HG03354 (cell line): ENCODE measurements at regions not wholly inside any gene's neighbourhood (a gene's known extent, or its start where the extent isn't known, plus 50 kb on each side); places are given as distances from the start of the nearest gene placed in this dataset.

Experiments
- ATAC-seq: cut with Tn5 transposase; IDR thresholded peaks from one replicate; pipeline ENCODE4 v1.9.1; 2021; ENCODE audit warnings: mild to moderate bottlenecking; ENCODE audit not compliant: unreplicated experiment, poor library complexity, severe bottlenecking

- ATAC-seq: no peak
Measured at GRCh38 chr9:1713841-1714240, 301.3 kb upstream of the SMARCA2 start.

- no peak for ATAC-seq
Measured at GRCh38 chr9:1717882-1718281, 297.3 kb upstream of the SMARCA2 start.

GRCh38 chr9:1718836-1719235 is 296.3 kb upstream of the SMARCA2 start:
- no peak for ATAC-seq

GRCh38 chr9:1721196-1721595 is 294.0 kb upstream of the SMARCA2 start:
- no peak for ATAC-seq

GRCh38 chr9:1722404-1722803 is 292.7 kb upstream of the SMARCA2 start:
- no peak for ATAC-seq

- no peak for ATAC-seq
Measured at GRCh38 chr9:1723522-1724015, 291.6 kb upstream of the SMARCA2 start.

- ATAC-seq: no peak
Measured at GRCh38 chr9:1726993-1727759, 288.0 kb upstream of the SMARCA2 start.

GRCh38 chr9:1729631-1730030 is 285.5 kb upstream of the SMARCA2 start:
- no peak for ATAC-seq

- ATAC-seq: no peak
Measured at GRCh38 chr9:1732670-1733069, 282.5 kb upstream of the SMARCA2 start.

GRCh38 chr9:1738511-1739100 is 276.5 kb upstream of the SMARCA2 start:
- ATAC-seq: no peak

GRCh38 chr9:1743121-1743960 is 271.8 kb upstream of the SMARCA2 start:
- no peak for ATAC-seq

GRCh38 chr9:1745980-1746379 is 269.2 kb upstream of the SMARCA2 start:
- ATAC-seq: no peak

- no peak for ATAC-seq
Measured at GRCh38 chr9:1747417-1747967, 267.7 kb upstream of the SMARCA2 start.

- no peak for ATAC-seq
Measured at GRCh38 chr9:1748407-1748806, 266.7 kb upstream of the SMARCA2 start.

GRCh38 chr9:1757186-1757585 is 258.0 kb upstream of the SMARCA2 start:
- ATAC-seq: no peak

- ATAC-seq: peak; percentile 75
Measured at GRCh38 chr9:1759009-1759408, 256.1 kb upstream of the SMARCA2 start.

GRCh38 chr9:1759771-1760300 is 255.3 kb upstream of the SMARCA2 start:
- ATAC-seq: no peak

GRCh38 chr9:1761807-1762206 is 253.3 kb upstream of the SMARCA2 start:
- ATAC-seq: no peak

- ATAC-seq: no peak
Measured at GRCh38 chr9:1766042-1766441, 249.1 kb upstream of the SMARCA2 start.

GRCh38 chr9:1768561-1768960 is 246.6 kb upstream of the SMARCA2 start:
- no peak for ATAC-seq
